Fibroblast of lung (primary cell): ENCODE measurements at regions not wholly inside any gene's neighbourhood (a gene's known extent, or its start where the extent isn't known, plus 50 kb on each side); places are given as distances from the start of the nearest gene placed in this dataset.

Experiments
- EZH2 ChIP-seq: IDR thresholded peaks from 2 replicates; pipeline ENCODE4 v1.5.1; 2012; ENCODE audit warnings: low read length, control low read depth, mild to moderate bottlenecking; ENCODE audit errors: missing control alignments
- TF ChIP-seq, protein P1 (sequence below), 2 donors: IDR thresholded peaks in 1 of 2; conservative IDR thresholded peaks in 1 of 2; 1 replicate in 1 of 2; 2 replicates in 1 of 2; pipeline ENCODE4 v1.5.1; 2011 to 2012; ENCODE audit warnings: low read length in 2 of 2, control low read depth in 1 of 2, inconsistent platforms in 1 of 2, low read depth in 1 of 2, mild to moderate bottlenecking in 1 of 2

- TF ChIP-seq, protein P1, sequence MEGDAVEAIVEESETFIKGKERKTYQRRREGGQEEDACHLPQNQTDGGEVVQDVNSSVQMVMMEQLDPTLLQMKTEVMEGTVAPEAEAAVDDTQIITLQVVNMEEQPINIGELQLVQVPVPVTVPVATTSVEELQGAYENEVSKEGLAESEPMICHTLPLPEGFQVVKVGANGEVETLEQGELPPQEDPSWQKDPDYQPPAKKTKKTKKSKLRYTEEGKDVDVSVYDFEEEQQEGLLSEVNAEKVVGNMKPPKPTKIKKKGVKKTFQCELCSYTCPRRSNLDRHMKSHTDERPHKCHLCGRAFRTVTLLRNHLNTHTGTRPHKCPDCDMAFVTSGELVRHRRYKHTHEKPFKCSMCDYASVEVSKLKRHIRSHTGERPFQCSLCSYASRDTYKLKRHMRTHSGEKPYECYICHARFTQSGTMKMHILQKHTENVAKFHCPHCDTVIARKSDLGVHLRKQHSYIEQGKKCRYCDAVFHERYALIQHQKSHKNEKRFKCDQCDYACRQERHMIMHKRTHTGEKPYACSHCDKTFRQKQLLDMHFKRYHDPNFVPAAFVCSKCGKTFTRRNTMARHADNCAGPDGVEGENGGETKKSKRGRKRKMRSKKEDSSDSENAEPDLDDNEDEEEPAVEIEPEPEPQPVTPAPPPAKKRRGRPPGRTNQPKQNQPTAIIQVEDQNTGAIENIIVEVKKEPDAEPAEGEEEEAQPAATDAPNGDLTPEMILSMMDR (conservative IDR thresholded peaks at IDR 0.05 in 1 of 2, IDR thresholded peaks at IDR 0.05 in 1 of 2; ENCODE audit: low read depth in 1 of 2, low read length in 2 of 2): no peak
- no peak for TF ChIP-seq EZH2
Observed at GRCh38 chr6:168826078-168826390, 385.1 kb downstream of the SMOC2 start.
